ENCODE measurements at regions not wholly inside any gene's neighbourhood (a gene's known extent, or its start where the extent isn't known, plus 50 kb on each side); places are given as distances from the start of the nearest gene placed in this dataset.

DNA sequence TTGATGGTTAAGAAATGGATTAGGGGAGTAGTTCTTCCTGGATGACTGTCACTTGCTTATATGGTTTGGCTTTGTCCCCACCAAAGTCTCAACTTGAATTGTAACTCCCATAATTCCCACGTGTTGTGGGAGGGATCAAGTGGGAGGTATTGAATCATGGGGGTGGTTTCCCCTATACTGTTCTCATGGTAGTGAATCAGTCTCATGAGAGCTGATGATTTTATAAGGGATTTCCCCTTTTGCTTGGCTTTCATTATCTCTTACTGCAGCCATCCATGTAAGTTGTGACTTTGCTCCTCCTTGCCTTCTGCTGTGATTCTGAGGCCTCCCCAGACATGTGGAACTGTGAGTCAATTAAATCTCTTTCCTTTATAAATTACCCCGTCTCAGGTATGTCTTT, 1621.1 kb downstream of the MRPL39 start:
- H3K4me3 ChIP-seq, result no peak overlapping the region
- H3K4me1 ChIP-seq (ENCODE audit: control insufficient read depth in 1 of 2, low read depth in 2 of 2), result no peaks in the 10 kb centered on the region
- TF ChIP-seq, protein P1, sequence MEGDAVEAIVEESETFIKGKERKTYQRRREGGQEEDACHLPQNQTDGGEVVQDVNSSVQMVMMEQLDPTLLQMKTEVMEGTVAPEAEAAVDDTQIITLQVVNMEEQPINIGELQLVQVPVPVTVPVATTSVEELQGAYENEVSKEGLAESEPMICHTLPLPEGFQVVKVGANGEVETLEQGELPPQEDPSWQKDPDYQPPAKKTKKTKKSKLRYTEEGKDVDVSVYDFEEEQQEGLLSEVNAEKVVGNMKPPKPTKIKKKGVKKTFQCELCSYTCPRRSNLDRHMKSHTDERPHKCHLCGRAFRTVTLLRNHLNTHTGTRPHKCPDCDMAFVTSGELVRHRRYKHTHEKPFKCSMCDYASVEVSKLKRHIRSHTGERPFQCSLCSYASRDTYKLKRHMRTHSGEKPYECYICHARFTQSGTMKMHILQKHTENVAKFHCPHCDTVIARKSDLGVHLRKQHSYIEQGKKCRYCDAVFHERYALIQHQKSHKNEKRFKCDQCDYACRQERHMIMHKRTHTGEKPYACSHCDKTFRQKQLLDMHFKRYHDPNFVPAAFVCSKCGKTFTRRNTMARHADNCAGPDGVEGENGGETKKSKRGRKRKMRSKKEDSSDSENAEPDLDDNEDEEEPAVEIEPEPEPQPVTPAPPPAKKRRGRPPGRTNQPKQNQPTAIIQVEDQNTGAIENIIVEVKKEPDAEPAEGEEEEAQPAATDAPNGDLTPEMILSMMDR (IDR thresholded peaks at IDR 0.05), result no peak
- H3K27ac ChIP-seq, result no peak overlapping the region
- ATAC-seq (ENCODE audit: insufficient number of reproducible peaks, low FRiP score, low read depth) (no peak), DNase-seq (ENCODE audit: low spot score) (no peak)
- no peaks in the 10 kb centered on the region for H3K27me3 ChIP-seq (replicated peaks; ENCODE audit: insufficient read depth)
- H3K36me3 ChIP-seq, result no peaks in the 10 kb centered on the region
- H3K9me3 ChIP-seq, result no peaks in the 10 kb centered on the region

- no peak for ATAC-seq (ENCODE audit: insufficient number of reproducible peaks, low FRiP score, low read depth)
These were observed 1624.7 kb downstream of the MRPL39 start for GRCh38 chr21:23982546-23982945.

DNA sequence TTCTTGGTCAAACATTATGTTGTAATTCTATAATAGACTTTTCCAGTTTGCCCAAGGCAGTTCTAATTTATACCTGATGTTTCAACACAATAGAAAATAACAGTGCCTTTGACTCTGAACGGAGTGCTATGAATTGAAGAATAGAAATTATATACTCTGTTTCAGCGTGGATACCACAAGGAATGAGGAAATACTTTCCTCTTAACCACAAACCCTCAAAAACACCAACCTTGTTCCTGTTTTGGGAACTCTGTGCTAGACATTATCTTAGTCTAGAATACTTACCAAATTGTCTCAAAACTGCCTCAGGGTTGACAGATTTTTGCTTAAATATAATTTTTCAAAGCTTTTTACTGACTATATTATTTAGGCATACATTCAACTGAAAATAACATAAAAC, 1629.3 kb downstream of the MRPL39 start:
- Histone ChIP-seq H3K36me3 (no peaks in the 10 kb centered on the region), H3K9me3 (no peaks in the 10 kb centered on the region), H3K27ac (no peak overlapping the region), H3K4me3 (no peak overlapping the region), H3K4me1 (ENCODE audit: control insufficient read depth in 1 of 2, low read depth in 2 of 2) (no peaks in the 10 kb centered on the region), H3K27me3 (replicated peaks; ENCODE audit: insufficient read depth) (no peaks in the 10 kb centered on the region)
- ATAC-seq (ENCODE audit: insufficient number of reproducible peaks, low FRiP score, low read depth) (no peak), DNase-seq (ENCODE audit: low spot score) (no peak)
- TF ChIP-seq, protein P1 (IDR thresholded peaks at IDR 0.05), result no peak

More at GRCh38 chr21:23982546-23982945, 1624.7 kb downstream of the MRPL39 start:
- TF ChIP-seq, protein P1 (IDR thresholded peaks at IDR 0.05), result no peak
- Histone ChIP-seq H3K27ac (no peak overlapping the region), H3K4me3 (no peak overlapping the region), H3K36me3 (no peaks in the 10 kb centered on the region), H3K9me3 (no peaks in the 10 kb centered on the region), H3K27me3 (replicated peaks; ENCODE audit: insufficient read depth) (no peaks in the 10 kb centered on the region), H3K4me1 (ENCODE audit: control insufficient read depth in 1 of 2, low read depth in 2 of 2) (no peaks in the 10 kb centered on the region)
- DNase-seq (ENCODE audit: low spot score), result no peak

DNA sequence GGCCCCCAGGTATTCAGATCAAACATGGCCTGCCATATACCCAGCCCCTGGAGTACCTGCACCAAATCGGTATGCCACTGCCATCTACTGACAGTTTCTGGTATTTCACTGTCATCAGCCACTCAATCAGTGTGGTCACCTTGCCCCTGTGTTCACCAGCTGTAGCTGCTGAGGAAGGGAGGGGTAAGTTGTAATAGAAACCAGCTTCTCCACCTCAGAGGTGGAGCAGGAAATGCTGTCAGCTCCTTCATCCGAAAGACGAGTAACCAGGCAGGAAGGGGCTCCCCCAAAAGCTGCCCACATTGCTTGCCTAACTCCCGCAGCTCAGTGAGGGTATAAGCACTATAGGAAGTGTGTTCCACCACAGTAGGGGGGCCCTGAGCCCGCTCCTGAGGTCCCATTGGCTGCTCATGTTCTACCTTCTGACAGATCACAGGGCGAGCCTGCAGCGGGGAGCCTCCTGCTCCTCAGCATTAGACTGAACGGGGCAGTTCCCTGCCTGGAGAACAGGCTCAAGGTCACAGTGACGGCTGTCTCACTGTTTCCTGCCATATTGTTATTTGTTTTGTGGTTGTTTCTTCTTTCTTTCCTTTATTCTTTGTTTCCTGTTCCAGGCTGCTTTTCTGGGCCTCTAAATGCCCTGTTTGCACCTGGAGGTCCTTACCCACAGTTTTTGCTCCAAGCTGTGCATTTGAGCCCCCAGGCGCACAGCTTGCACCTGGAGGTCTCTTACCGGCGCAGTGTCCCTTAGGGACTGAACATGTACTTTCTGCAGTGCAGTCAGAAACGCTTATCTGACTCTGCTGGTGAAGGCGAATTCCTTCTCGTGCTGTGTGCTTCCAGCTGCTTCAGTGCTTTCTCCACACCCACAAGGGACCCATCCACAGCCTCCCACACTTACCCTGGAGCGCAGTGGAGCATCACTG, 1638.3 kb downstream of the MRPL39 start:
- Histone ChIP-seq H3K27ac (no peak overlapping the region), H3K9me3 (no peaks in the 10 kb centered on the region), H3K36me3 (no peaks in the 10 kb centered on the region), H3K4me3 (no peak overlapping the region), H3K27me3 (replicated peaks; ENCODE audit: insufficient read depth) (no peaks in the 10 kb centered on the region), H3K4me1 (ENCODE audit: control insufficient read depth in 1 of 2, low read depth in 2 of 2) (no peaks in the 10 kb centered on the region)
- no peak for DNase-seq (ENCODE audit: low spot score)
- no peak for ATAC-seq (ENCODE audit: insufficient number of reproducible peaks, low FRiP score, low read depth)
- TF ChIP-seq, protein P1 (IDR thresholded peaks at IDR 0.05), result peak; percentile 16

DNA sequence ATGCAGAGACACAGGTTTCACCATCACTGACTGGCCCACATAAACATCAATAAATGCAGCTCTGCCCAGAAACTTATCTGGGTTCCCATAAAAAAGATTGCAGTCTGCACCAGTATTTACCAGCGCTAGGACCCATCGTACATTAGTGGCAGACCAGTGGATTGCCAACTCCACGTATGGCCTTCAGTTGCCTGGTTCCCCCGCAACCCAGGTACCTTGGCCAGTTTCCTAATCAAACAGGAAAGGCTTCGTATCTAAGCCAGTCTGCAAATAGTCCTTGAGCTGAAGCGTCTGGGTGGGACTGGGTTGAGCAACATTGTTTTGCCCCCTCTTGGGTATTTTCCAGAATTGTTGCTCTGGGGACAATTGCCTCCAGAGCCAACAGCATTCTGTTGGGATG, 1639.3 kb downstream of the MRPL39 start:
- TF ChIP-seq, protein P1 (IDR thresholded peaks at IDR 0.05), result no peak
- H3K27ac ChIP-seq, result no peak overlapping the region
- H3K27me3 ChIP-seq (replicated peaks; ENCODE audit: insufficient read depth), result no peaks in the 10 kb centered on the region
- H3K9me3 ChIP-seq, result no peaks in the 10 kb centered on the region
- no peaks in the 10 kb centered on the region for H3K36me3 ChIP-seq
- no peaks in the 10 kb centered on the region for H3K4me1 ChIP-seq (ENCODE audit: control insufficient read depth in 1 of 2, low read depth in 2 of 2)
- no peak for DNase-seq (ENCODE audit: low spot score)
- no peak for ATAC-seq (ENCODE audit: insufficient number of reproducible peaks, low FRiP score, low read depth)
- no peak overlapping the region for H3K4me3 ChIP-seq
